B cell (primary cell): ENCODE measurements at regions not wholly inside any gene's neighbourhood (a gene's known extent, or its start where the extent isn't known, plus 50 kb on each side); places are given as distances from the start of the nearest gene placed in this dataset.

ENCODE experiments used
- ATAC-seq: fragments of 200-7000 bp; cut with Tn5 transposase; one replicate; pipeline ENCODE4 v1.10.0; 2021; ENCODE audit warnings: low read depth, mild to moderate bottlenecking, moderate number of reproducible peaks, moderate library complexity
- CTCF ChIA-PET: fragments of 350-600 bp; sonication (Branson Sonifier 250); formaldehyde crosslinking; loops from one replicate; lab custom pipeline; 2021; ENCODE audit warnings: antibody characterized with exemption, inconsistent platforms; lab: Charles Lee
- POLR2A ChIA-PET: fragments of 350-600 bp; sonication (Branson Sonifier 250); formaldehyde crosslinking; loops from one replicate; lab custom pipeline; 2021; ENCODE audit warnings: antibody characterized with exemption; lab: Charles Lee
- DNase-seq: peaks from one replicate; pipeline ENCODE4 v3.0.0; 2013
- H2AFZ ChIP-seq: 2 replicates; pipeline ENCODE4 v1.6.1; 2012; ENCODE audit warnings: mild to moderate bottlenecking, low read depth, low read length; ENCODE audit not compliant: insufficient read depth, poor library complexity, severe bottlenecking
- H3K27ac ChIP-seq, 2 donors: 1 replicate in 1 of 2; 2 replicates in 1 of 2; pipeline ENCODE4 v1.5.1; 2012 to 2013; ENCODE audit warnings: low read length in 2 of 2, mild to moderate bottlenecking in 2 of 2, moderate library complexity in 1 of 2
- H3K27me3 ChIP-seq, 4 experiments: fragments of 200-600 bp in 1 of 4; sonication (generic) in 1 of 4; replicated peaks in 1 of 4; 1 replicate in 2 of 4; 2 replicates in 2 of 4; pipeline versions ENCODE4 v1.6.1 to v1.7.0; 2013 to 2016; ENCODE audit warnings: low read length in 3 of 4, mild to moderate bottlenecking in 2 of 4, mixed read lengths in 1 of 4, moderate library complexity in 1 of 4; ENCODE audit not compliant: insufficient read depth in 4 of 4, control insufficient read depth in 3 of 4; ENCODE audit errors: control extremely low read depth in 1 of 4
- H3K36me3 ChIP-seq, 2 experiments: replicated peaks in 1 of 2; 1 replicate in 1 of 2; 2 replicates in 1 of 2; pipeline versions ENCODE4 v1.6.1 to v1.7.1; 2013; ENCODE audit warnings: low read length in 1 of 2; ENCODE audit not compliant: insufficient read depth in 2 of 2, control insufficient read depth in 1 of 2; ENCODE audit errors: control extremely low read depth in 1 of 2, extremely low read depth in 1 of 2
- H3K4me1 ChIP-seq, 2 donors: fragments of 200-600 bp in 1 of 2; sonication (generic) in 1 of 2; 1 replicate in 1 of 2; 2 replicates in 1 of 2; pipeline versions ENCODE4 v1.5.1 to v1.6.1; 2013 to 2017; ENCODE audit warnings: low read length in 2 of 2; ENCODE audit not compliant: control insufficient read depth in 2 of 2, insufficient read depth in 2 of 2
- H3K4me2 ChIP-seq: replicated peaks from 2 replicates; pipeline ENCODE3; 2012; ENCODE audit warnings: mild to moderate bottlenecking, low read depth, low read length; ENCODE audit not compliant: poor library complexity, severe bottlenecking
- H3K4me3 ChIP-seq, 5 experiments: fragments of 200-600 bp in 1 of 5; sonication (generic) in 1 of 5; 1 replicate in 3 of 5; 2 replicates in 2 of 5; pipeline versions ENCODE4 v1.5.1 to v1.7.0; 2011 to 2016; ENCODE audit warnings: low read length in 4 of 5, mild to moderate bottlenecking in 4 of 5, low read depth in 2 of 5, control low read depth in 1 of 5, moderate library complexity in 1 of 5; ENCODE audit not compliant: insufficient read depth in 1 of 5; ENCODE audit errors: control extremely low read depth in 1 of 5, extremely low read depth in 1 of 5
- H3K79me2 ChIP-seq: fragments of 200-600 bp; sonication (generic); one replicate; pipeline ENCODE4 v1.6.0; 2016; ENCODE audit warnings: low read length; ENCODE audit not compliant: control insufficient read depth, insufficient read depth
- H3K9ac ChIP-seq: fragments of 200-600 bp; sonication (generic); 2 replicates; pipeline ENCODE4 v1.6.1; 2017; ENCODE audit warnings: mild to moderate bottlenecking, low read length, moderate library complexity
- H3K9me3 ChIP-seq, 3 donors: one replicate each; pipeline versions ENCODE4 v1.6.1 to v1.7.1; 2013; ENCODE audit warnings: low read length in 2 of 3; ENCODE audit not compliant: control insufficient read depth in 2 of 3, insufficient read depth in 1 of 3; ENCODE audit errors: control extremely low read depth in 1 of 3
- H4K20me1 ChIP-seq: 2 replicates; pipeline ENCODE4 v1.6.0; 2012; ENCODE audit warnings: mild to moderate bottlenecking, low read length; ENCODE audit not compliant: insufficient read depth, control insufficient read depth, poor library complexity, severe bottlenecking
- H3K27ac Mint-ChIP-seq: one replicate; pipeline ENCODE4 v1.8.0; 2021; ENCODE audit warnings: mixed read lengths
- H3K27me3 Mint-ChIP-seq: one replicate; pipeline ENCODE4 v1.8.0; 2021; ENCODE audit warnings: mixed read lengths
- H3K4me1 Mint-ChIP-seq: one replicate; pipeline ENCODE4 v1.8.0; 2021; ENCODE audit warnings: mixed read lengths
- H3K4me3 Mint-ChIP-seq: one replicate; pipeline ENCODE4 v1.8.0; 2021; ENCODE audit warnings: mixed read lengths
- H3K9me3 Mint-ChIP-seq: one replicate; pipeline ENCODE4 v1.8.0; 2022; ENCODE audit warnings: mixed read lengths; ENCODE audit not compliant: insufficient read depth
- CTCF ChIP-seq: fragments of 200-600 bp; IDR thresholded peaks from one replicate; pipeline ENCODE4 v1.8.0; 2022; ENCODE audit warnings: antibody characterized with exemption, mild to moderate bottlenecking
- EZH2 ChIP-seq: IDR thresholded peaks from 2 replicates; pipeline ENCODE4 v1.6.1; 2012; ENCODE audit warnings: borderline replicate concordance, low read depth, mild to moderate bottlenecking, moderate library complexity, low read length; ENCODE audit not compliant: insufficient read depth, poor library complexity, severe bottlenecking
- WGBS: methylation state at CpG from one replicate; pipeline ENCODE4 v1.1.5; 2013; ENCODE audit warnings: missing lambda C conversion rate; ENCODE audit not compliant: insufficient coverage; 5-methylcytosine and 5-hydroxymethylcytosine counted together
- intact Hi-C: fragments of 100-400 bp; cut with micrococcal nuclease; formaldehyde crosslinking; loops from one replicate; pipeline ENCODE4 v1.10.0; 2022

- intact Hi-C loops = no loop called here
- ChIA-PET CTCF (no interaction called here), POLR2A (no interaction called here)
- Histone ChIP-seq H2AFZ (no peak overlapping the region), H3K4me3 (no peak overlapping the region), H3K4me1 (no peaks in the 10 kb centered on the region), H3K27me3 (no peaks in the 10 kb centered on the region), H4K20me1 (no peaks in the 10 kb centered on the region), H3K9ac (no peak overlapping the region), H3K27ac (no peak overlapping the region), H3K4me2 (no peak overlapping the region), H3K79me2 (no peaks in the 10 kb centered on the region), H3K9me3 (no peaks in the 10 kb centered on the region), H3K36me3 (no peaks in the 10 kb centered on the region)
- H3K9me3 Mint-ChIP-seq = peaks cover 4% of the 10 kb centered on the region
- no peaks in the 10 kb centered on the region for H3K4me1 Mint-ChIP-seq
- H3K27ac Mint-ChIP-seq = no peak overlapping the region
- TF ChIP-seq EZH2 (no peak), CTCF (no peak)
- DNase-seq (no peak), ATAC-seq (no peak)
- H3K27me3 Mint-ChIP-seq = no peaks in the 10 kb centered on the region
- H3K4me3 Mint-ChIP-seq = no peak overlapping the region
Observed at GRCh38 chr2:186927867-186928191, 78.9 kb upstream of the ZSWIM2 start.

GRCh38 chr2:186927185-186927866, 78.4 kb upstream of the ZSWIM2 start:
- no CpG with 5 or more reads among the region's 4 CpGs for WGBS
- no peaks in the 10 kb centered on the region for H3K27me3 ChIP-seq

More at GRCh38 chr2:186927185-186927866, 78.4 kb upstream of the ZSWIM2 start:
- H3K4me3 Mint-ChIP-seq = no peak overlapping the region
- Histone ChIP-seq H3K4me2 (no peak overlapping the region), H2AFZ (no peak overlapping the region), H3K27ac (no peak overlapping the region), H3K4me1 (no peaks in the 10 kb centered on the region), H3K9me3 (no peaks in the 10 kb centered on the region), H4K20me1 (no peaks in the 10 kb centered on the region), H3K4me3 (no peak overlapping the region), H3K79me2 (no peaks in the 10 kb centered on the region), H3K9ac (no peak overlapping the region), H3K36me3 (no peaks in the 10 kb centered on the region)
- TF ChIP-seq CTCF = no peak
- no peak for TF ChIP-seq EZH2
- CTCF ChIA-PET = no interaction called here
- ATAC-seq (no peak), DNase-seq (no peak)
- H3K4me1 Mint-ChIP-seq = no peaks in the 10 kb centered on the region
- POLR2A ChIA-PET = no interaction called here
- H3K27me3 Mint-ChIP-seq = no peaks in the 10 kb centered on the region
- intact Hi-C loops = no loop called here
- peaks cover 4% of the 10 kb centered on the region for H3K9me3 Mint-ChIP-seq
- H3K27ac Mint-ChIP-seq = no peak overlapping the region
